ENCODE measurements at regions not wholly inside any gene's neighbourhood (a gene's known extent, or its start where the extent isn't known, plus 50 kb on each side); places are given as distances from the start of the nearest gene placed in this dataset.

- Histone ChIP-seq H3K27me3 (ENCODE audit: insufficient read depth, low read length) (no peaks in the 10 kb centered on the region), H3K9me2 (ENCODE audit: low read depth, low read length) (no peaks in the 10 kb centered on the region), H3K4me2 (ENCODE audit: low read length) (no peak overlapping the region), H3F3A (ENCODE audit: insufficient read depth, low read length) (no peaks in the 10 kb centered on the region), H3K9ac (ENCODE audit: low read length) (no peak overlapping the region), H3K4me1 (ENCODE audit: insufficient read depth, low read length, severe bottlenecking) (no peaks in the 10 kb centered on the region), H3K9me3 (ENCODE audit: low read length) (no peaks in the 10 kb centered on the region), H3K79me2 (ENCODE audit: insufficient read depth, low read length) (no peaks in the 10 kb centered on the region), H2AFZ (ENCODE audit: low read length) (no peak overlapping the region), H3K36me3 (ENCODE audit: insufficient read depth, low read length) (no peaks in the 10 kb centered on the region), H3K27ac (ENCODE audit: low read depth, low read length, poor library complexity, severe bottlenecking) (no peak overlapping the region), H4K20me1 (ENCODE audit: insufficient read depth, low read length) (no peaks in the 10 kb centered on the region), H3K4me3 (ENCODE audit: low read depth, low read length, poor library complexity, severe bottlenecking) (no peak overlapping the region)
- TF ChIP-seq, protein P1, sequence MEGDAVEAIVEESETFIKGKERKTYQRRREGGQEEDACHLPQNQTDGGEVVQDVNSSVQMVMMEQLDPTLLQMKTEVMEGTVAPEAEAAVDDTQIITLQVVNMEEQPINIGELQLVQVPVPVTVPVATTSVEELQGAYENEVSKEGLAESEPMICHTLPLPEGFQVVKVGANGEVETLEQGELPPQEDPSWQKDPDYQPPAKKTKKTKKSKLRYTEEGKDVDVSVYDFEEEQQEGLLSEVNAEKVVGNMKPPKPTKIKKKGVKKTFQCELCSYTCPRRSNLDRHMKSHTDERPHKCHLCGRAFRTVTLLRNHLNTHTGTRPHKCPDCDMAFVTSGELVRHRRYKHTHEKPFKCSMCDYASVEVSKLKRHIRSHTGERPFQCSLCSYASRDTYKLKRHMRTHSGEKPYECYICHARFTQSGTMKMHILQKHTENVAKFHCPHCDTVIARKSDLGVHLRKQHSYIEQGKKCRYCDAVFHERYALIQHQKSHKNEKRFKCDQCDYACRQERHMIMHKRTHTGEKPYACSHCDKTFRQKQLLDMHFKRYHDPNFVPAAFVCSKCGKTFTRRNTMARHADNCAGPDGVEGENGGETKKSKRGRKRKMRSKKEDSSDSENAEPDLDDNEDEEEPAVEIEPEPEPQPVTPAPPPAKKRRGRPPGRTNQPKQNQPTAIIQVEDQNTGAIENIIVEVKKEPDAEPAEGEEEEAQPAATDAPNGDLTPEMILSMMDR (IDR thresholded peaks at IDR 0.05; ENCODE audit: low read length) = no peak
- no peak for TF ChIP-seq EZH2 (IDR thresholded peaks at IDR 0.05; ENCODE audit: borderline replicate concordance, low read length)
These were observed 226.8 kb downstream of the XPNPEP1 start for GRCh38 chr10:109696462-109696861.

DNA sequence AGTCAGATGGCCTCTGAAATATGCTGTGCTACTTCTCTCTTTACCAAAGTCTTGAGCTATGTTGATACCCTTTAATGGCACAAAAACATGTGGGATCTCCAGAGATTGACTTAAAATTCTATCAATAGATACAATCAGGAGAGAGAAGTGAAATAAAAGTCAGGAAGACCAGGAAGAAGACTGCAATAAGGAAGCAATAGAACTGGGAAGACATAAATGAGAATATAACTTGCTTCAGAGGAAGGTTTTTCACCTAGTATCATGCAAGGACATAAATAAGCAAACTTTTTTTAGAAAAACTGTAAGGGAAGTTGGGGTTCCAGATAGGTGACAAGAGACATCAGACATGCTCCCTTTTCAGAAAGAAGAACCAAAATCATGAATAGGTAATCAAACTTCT, 227.3 kb downstream of the XPNPEP1 start:
- Histone ChIP-seq H3K79me2 (ENCODE audit: insufficient read depth, low read length) (no peaks in the 10 kb centered on the region), H3K4me3 (ENCODE audit: low read depth, low read length, poor library complexity, severe bottlenecking) (no peak overlapping the region), H3K27ac (ENCODE audit: low read depth, low read length, poor library complexity, severe bottlenecking) (no peak overlapping the region), H3F3A (ENCODE audit: insufficient read depth, low read length) (no peaks in the 10 kb centered on the region), H3K9ac (ENCODE audit: low read length) (no peak overlapping the region), H3K4me1 (ENCODE audit: insufficient read depth, low read length, severe bottlenecking) (no peaks in the 10 kb centered on the region), H3K36me3 (ENCODE audit: insufficient read depth, low read length) (no peaks in the 10 kb centered on the region), H3K9me3 (ENCODE audit: low read length) (no peaks in the 10 kb centered on the region), H3K9me2 (ENCODE audit: low read depth, low read length) (no peaks in the 10 kb centered on the region), H4K20me1 (ENCODE audit: insufficient read depth, low read length) (no peaks in the 10 kb centered on the region), H3K27me3 (ENCODE audit: insufficient read depth, low read length) (no peaks in the 10 kb centered on the region), H2AFZ (ENCODE audit: low read length) (no peak overlapping the region), H3K4me2 (ENCODE audit: low read length) (no peak overlapping the region)
- TF ChIP-seq EZH2 (IDR thresholded peaks at IDR 0.05; ENCODE audit: borderline replicate concordance, low read length) = no peak
- TF ChIP-seq, protein P1 (IDR thresholded peaks at IDR 0.05; ENCODE audit: low read length) = no peak

DNA sequence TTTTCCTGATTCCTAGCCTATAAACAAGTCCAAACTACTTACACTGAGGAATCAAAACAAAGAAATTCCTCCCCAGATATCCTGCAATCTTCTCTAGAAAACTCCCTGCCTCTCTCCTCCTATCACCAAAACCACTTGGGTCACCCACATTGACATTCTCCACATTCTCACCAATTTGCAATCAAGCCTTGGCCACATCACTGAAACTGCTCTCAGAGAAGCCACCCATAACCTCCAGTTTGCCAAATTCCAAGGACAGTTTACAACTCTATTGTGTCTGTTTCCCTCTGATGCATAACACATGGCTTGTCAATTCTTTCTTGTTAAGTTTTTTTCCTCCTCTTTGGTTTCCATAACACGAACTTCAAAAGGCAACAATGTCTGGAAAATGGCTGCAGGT, 233.5 kb downstream of the XPNPEP1 start:
- Histone ChIP-seq H4K20me1 (ENCODE audit: insufficient read depth, low read length) (no peaks in the 10 kb centered on the region), H3K27me3 (ENCODE audit: insufficient read depth, low read length) (no peaks in the 10 kb centered on the region), H3K27ac (ENCODE audit: low read depth, low read length, poor library complexity, severe bottlenecking) (no peak overlapping the region), H3K9me3 (ENCODE audit: low read length) (no peaks in the 10 kb centered on the region), H3K4me3 (ENCODE audit: low read depth, low read length, poor library complexity, severe bottlenecking) (no peak overlapping the region), H3K4me1 (ENCODE audit: insufficient read depth, low read length, severe bottlenecking) (no peaks in the 10 kb centered on the region), H2AFZ (ENCODE audit: low read length) (no peak overlapping the region), H3K36me3 (ENCODE audit: insufficient read depth, low read length) (no peaks in the 10 kb centered on the region), H3K9me2 (ENCODE audit: low read depth, low read length) (no peaks in the 10 kb centered on the region), H3K9ac (ENCODE audit: low read length) (no peak overlapping the region), H3F3A (ENCODE audit: insufficient read depth, low read length) (no peaks in the 10 kb centered on the region), H3K4me2 (ENCODE audit: low read length) (no peak overlapping the region), H3K79me2 (ENCODE audit: insufficient read depth, low read length) (no peaks in the 10 kb centered on the region)
- TF ChIP-seq, protein P1 (IDR thresholded peaks at IDR 0.05; ENCODE audit: low read length) = no peak
- TF ChIP-seq EZH2 (IDR thresholded peaks at IDR 0.05; ENCODE audit: borderline replicate concordance, low read length) = no peak

All from OCI-LY1 (cell line).